ENCODE measurements at regions not wholly inside any gene's neighbourhood (a gene's known extent, or its start where the extent isn't known, plus 50 kb on each side); places are given as distances from the start of the nearest gene placed in this dataset.

DNA sequence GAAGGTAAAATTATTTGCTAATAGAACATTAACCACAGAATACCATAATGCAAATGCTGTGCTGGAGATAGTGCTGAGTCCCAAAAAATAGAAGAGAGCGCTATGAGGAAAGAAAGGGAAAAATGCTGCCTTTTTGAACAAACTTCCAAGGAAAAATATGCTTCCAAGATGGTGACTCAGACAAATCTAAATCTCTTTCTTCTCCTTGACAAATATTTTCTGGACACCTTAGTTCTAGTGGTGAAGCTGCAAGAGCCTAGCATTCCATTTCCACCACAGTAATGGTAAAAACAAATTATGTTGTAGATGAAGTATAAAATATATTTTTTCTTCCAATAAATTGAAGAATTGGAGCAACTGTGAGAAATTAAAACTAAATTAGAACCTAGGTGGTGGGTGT, 155.6 kb upstream of the TBX18 start:
- Mint-ChIP-seq H3K9me3 (peaks cover 0 to 2% (median 0%) of the 10 kb centered on the region in 7 donors), H3K27me3 (ENCODE audit: low read depth in 3 of 3) (peaks cover 0 to 2% (median 0%) of the 10 kb centered on the region in 3 donors), H3K27ac (no peak overlapping the region), H3K4me3 (no peak overlapping the region), H3K4me1 (no peaks in the 10 kb centered on the region), H3K36me3 (no peaks in the 10 kb centered on the region)
- no peak for DNase-seq
- TF ChIP-seq, protein P1, sequence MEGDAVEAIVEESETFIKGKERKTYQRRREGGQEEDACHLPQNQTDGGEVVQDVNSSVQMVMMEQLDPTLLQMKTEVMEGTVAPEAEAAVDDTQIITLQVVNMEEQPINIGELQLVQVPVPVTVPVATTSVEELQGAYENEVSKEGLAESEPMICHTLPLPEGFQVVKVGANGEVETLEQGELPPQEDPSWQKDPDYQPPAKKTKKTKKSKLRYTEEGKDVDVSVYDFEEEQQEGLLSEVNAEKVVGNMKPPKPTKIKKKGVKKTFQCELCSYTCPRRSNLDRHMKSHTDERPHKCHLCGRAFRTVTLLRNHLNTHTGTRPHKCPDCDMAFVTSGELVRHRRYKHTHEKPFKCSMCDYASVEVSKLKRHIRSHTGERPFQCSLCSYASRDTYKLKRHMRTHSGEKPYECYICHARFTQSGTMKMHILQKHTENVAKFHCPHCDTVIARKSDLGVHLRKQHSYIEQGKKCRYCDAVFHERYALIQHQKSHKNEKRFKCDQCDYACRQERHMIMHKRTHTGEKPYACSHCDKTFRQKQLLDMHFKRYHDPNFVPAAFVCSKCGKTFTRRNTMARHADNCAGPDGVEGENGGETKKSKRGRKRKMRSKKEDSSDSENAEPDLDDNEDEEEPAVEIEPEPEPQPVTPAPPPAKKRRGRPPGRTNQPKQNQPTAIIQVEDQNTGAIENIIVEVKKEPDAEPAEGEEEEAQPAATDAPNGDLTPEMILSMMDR (IDR thresholded peaks at IDR 0.05), result no peak
- Histone ChIP-seq H3K9me3 (replicated peaks in 1 of 2; ENCODE audit: control insufficient read depth in 1 of 2, insufficient read depth in 1 of 2, low read length in 2 of 2) (no peaks in the 10 kb centered on the region), H3K27ac (ENCODE audit: low read depth in 1 of 2, low read length in 2 of 2) (no peak overlapping the region), H3K36me3 (replicated peaks in 1 of 2; ENCODE audit: control insufficient read depth in 1 of 2, insufficient read depth in 2 of 2, low read length in 2 of 2) (no peaks in the 10 kb centered on the region), H3K4me2 (replicated peaks; ENCODE audit: extremely low read depth, low read length, poor library complexity, severe bottlenecking) (no peak overlapping the region), H3K9ac (ENCODE audit: insufficient read depth, low read length, poor library complexity, severe bottlenecking) (no peak overlapping the region), H4K20me1 (ENCODE audit: insufficient read depth, low read length) (no peaks in the 10 kb centered on the region), H2AFZ (ENCODE audit: insufficient read depth, low read depth, low read length, poor library complexity, severe bottlenecking) (no peak overlapping the region), H3K79me2 (ENCODE audit: insufficient read depth, low read length) (no peaks in the 10 kb centered on the region), H3K27me3 (ENCODE audit: control insufficient read depth in 2 of 2, insufficient read depth in 2 of 2, low read length in 2 of 2) (no peaks in the 10 kb centered on the region), H3K4me1 (ENCODE audit: control insufficient read depth in 1 of 2, insufficient read depth in 2 of 2, low read length in 2 of 2) (no peaks in the 10 kb centered on the region), H3K4me3 (replicated peaks in 1 of 3; ENCODE audit: low read depth in 2 of 3, low read length in 3 of 3) (no peak overlapping the region)
- intact Hi-C loops (cut with micrococcal nuclease), result no loop called here
- WGBS (ENCODE audit: insufficient coverage), result no CpG with 5 or more reads among the region's 1 CpG

DNA sequence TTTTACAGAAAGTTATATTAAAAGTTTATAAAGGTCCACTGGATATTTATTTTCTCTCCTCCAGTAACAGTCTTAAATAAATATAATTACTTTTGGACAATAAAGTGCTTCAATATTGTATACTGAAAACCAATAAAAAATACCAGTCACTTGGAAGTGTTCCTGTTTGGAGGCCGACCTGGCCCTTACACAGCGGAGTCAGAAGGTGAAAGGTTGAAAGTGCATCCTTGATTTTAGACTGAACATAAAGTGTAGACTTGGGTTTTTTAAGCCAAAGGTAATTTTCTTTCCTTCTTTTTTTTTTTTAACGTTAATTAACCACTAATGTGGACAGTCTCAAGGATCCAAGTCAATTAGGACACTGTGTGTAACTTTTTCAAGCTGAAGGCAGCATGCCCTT, 152.3 kb upstream of the TBX18 start:
- no peak overlapping the region for H2AFZ ChIP-seq (ENCODE audit: insufficient read depth, low read depth, low read length, poor library complexity, severe bottlenecking)
- no peak overlapping the region for H3K4me2 ChIP-seq (replicated peaks; ENCODE audit: extremely low read depth, low read length, poor library complexity, severe bottlenecking)
- H3K79me2 ChIP-seq (ENCODE audit: insufficient read depth, low read length), result no peaks in the 10 kb centered on the region
- Mint-ChIP-seq H3K27me3 (ENCODE audit: low read depth in 3 of 3) (no peaks in the 10 kb centered on the region), H3K36me3 (no peaks in the 10 kb centered on the region), H3K27ac (no peak overlapping the region), H3K9me3 (peaks cover 0 to 2% (median 0%) of the 10 kb centered on the region in 7 donors), H3K4me1 (no peaks in the 10 kb centered on the region), H3K4me3 (no peak overlapping the region)
- TF ChIP-seq, protein P1 (IDR thresholded peaks at IDR 0.05), result no peak
- H3K4me3 ChIP-seq (replicated peaks in 1 of 3; ENCODE audit: low read depth in 2 of 3, low read length in 3 of 3), result no peak overlapping the region
- no peak overlapping the region for H3K9ac ChIP-seq (ENCODE audit: insufficient read depth, low read length, poor library complexity, severe bottlenecking)
- H3K27me3 ChIP-seq (ENCODE audit: control insufficient read depth in 2 of 2, insufficient read depth in 2 of 2, low read length in 2 of 2), result no peaks in the 10 kb centered on the region
- WGBS (ENCODE audit: insufficient coverage), result 100% methylated on average over 1 of the region's 3 CpGs
- H4K20me1 ChIP-seq (ENCODE audit: insufficient read depth, low read length), result no peaks in the 10 kb centered on the region
- no peak for DNase-seq
- H3K36me3 ChIP-seq (replicated peaks in 1 of 2; ENCODE audit: control insufficient read depth in 1 of 2, insufficient read depth in 2 of 2, low read length in 2 of 2), result no peaks in the 10 kb centered on the region
- no peaks in the 10 kb centered on the region for H3K9me3 ChIP-seq (replicated peaks in 1 of 2; ENCODE audit: control insufficient read depth in 1 of 2, insufficient read depth in 1 of 2, low read length in 2 of 2)
- H3K27ac ChIP-seq (ENCODE audit: low read depth in 1 of 2, low read length in 2 of 2), result no peak overlapping the region
- intact Hi-C loops (cut with micrococcal nuclease), result no loop called here
- H3K4me1 ChIP-seq (ENCODE audit: control insufficient read depth in 1 of 2, insufficient read depth in 2 of 2, low read length in 2 of 2), result no peaks in the 10 kb centered on the region

All from CD14-positive monocyte (primary cell).